ENCODE measurements at regions not wholly inside any gene's neighbourhood (a gene's known extent, or its start where the extent isn't known, plus 50 kb on each side); places are given as distances from the start of the nearest gene placed in this dataset.

DNA sequence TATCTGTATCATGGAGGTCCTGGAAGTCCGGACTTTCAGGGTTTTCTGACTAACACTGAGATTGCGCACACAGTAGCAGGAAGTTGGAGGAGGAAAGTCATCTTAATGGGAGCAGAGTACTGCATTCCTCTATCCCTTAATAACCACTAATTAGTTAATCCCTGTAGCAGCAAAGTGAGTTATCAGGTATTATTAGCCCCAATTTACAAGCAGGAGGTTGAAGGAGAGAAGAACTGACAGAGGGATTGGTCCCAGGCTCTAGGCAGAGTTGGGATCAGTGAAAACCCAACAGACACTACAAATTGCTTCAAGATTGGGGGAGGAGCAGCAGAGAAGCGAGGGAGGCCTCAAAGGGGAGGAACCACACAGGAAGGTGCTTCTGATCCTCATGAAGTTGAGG lies 74.5 kb upstream of the XPA start:
- TF ChIP-seq SP1 (IDR thresholded peaks at IDR 0.05) = no peak
- TF ChIP-seq FOXM1 (IDR thresholded peaks at IDR 0.05; ENCODE audit: borderline replicate concordance) = no peak
